Ectodermal cell (in vitro differentiated cells): ENCODE measurements at regions not wholly inside any gene's neighbourhood (a gene's known extent, or its start where the extent isn't known, plus 50 kb on each side); places are given as distances from the start of the nearest gene placed in this dataset.

ENCODE experiments used
- H3K27ac ChIP-seq: 2 replicates; pipeline ENCODE4 v1.7.0; 2013; ENCODE audit warnings: mild to moderate bottlenecking, low read depth, low read length; ENCODE audit not compliant: insufficient read depth, poor library complexity, severe bottlenecking
- H3K27me3 ChIP-seq: 2 replicates; pipeline ENCODE4 v1.7.0; 2013; ENCODE audit warnings: mild to moderate bottlenecking, low read length; ENCODE audit not compliant: insufficient read depth, control insufficient read depth, poor library complexity, severe bottlenecking
- H3K36me3 ChIP-seq: one replicate; pipeline ENCODE4 v1.7.0; 2013; ENCODE audit warnings: low read length; ENCODE audit not compliant: control insufficient read depth, insufficient read depth
- H3K4me1 ChIP-seq: one replicate; pipeline ENCODE4 v1.7.0; 2013; ENCODE audit warnings: low read length; ENCODE audit not compliant: control insufficient read depth, insufficient read depth
- H3K4me3 ChIP-seq: 2 replicates; pipeline ENCODE4 v1.7.0; 2013; ENCODE audit warnings: low read depth, low read length, control low read depth; ENCODE audit not compliant: insufficient read depth
- H3K9me3 ChIP-seq: 2 replicates; pipeline ENCODE4 v1.7.0; 2013; ENCODE audit warnings: mild to moderate bottlenecking, low read length, moderate library complexity; ENCODE audit not compliant: control insufficient read depth
- WGBS, 2 experiments: methylation state at CpG; one replicate each; pipeline ENCODE4 v1.1.7; 2013; ENCODE audit warnings: missing lambda C conversion rate in 2 of 2; 5-methylcytosine and 5-hydroxymethylcytosine counted together

DNA sequence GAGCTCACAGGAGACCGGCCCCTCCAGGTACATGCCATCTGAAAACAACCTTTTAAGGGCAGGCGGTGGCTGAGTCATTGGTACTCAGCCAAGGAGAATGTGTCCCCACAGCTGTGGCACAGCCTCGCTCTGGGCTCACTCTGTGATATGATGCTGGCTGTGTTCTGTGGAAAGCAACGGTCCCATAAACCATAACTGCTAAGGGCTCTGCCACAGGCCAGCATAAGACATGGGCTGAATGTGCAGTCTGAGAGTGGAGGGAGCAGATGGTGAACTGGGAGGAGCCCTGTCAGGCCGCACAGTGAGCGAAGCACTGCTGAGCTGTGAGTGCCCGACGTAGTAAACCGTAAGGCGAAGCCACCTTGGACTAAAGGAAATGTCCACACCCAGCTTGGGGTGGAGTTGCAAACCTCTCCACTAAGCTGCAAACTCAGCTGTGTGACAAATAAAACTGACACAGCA, 375.8 kb downstream of the THBS2 start:
- WGBS, 2 experiments: 82 to 83% methylated on average over 10 of the region's 10 CpGs
- Histone ChIP-seq H3K27ac (no peak overlapping the region), H3K27me3 (no peaks in the 10 kb centered on the region), H3K4me1 (no peaks in the 10 kb centered on the region), H3K4me3 (no peak overlapping the region), H3K9me3 (no peaks in the 10 kb centered on the region), H3K36me3 (no peaks in the 10 kb centered on the region)

GRCh38 chr6:168876956-168877355, 376.7 kb downstream of the THBS2 start:
- Histone ChIP-seq H3K27me3 (no peaks in the 10 kb centered on the region), H3K9me3 (no peaks in the 10 kb centered on the region), H3K4me1 (no peaks in the 10 kb centered on the region), H3K4me3 (no peak overlapping the region), H3K27ac (no peak overlapping the region), H3K36me3 (no peaks in the 10 kb centered on the region)
- WGBS, 2 experiments: 92 to 93% methylated on average over 15 of the region's 15 CpGs

GRCh38 chr6:168875811-168876576, 377.7 kb downstream of the THBS2 start:
- Histone ChIP-seq H3K27ac (no peak overlapping the region), H3K27me3 (no peaks in the 10 kb centered on the region), H3K4me1 (no peaks in the 10 kb centered on the region), H3K36me3 (no peaks in the 10 kb centered on the region), H3K9me3 (no peaks in the 10 kb centered on the region), H3K4me3 (no peak overlapping the region)
- WGBS, 2 experiments: 94 to 95% methylated on average over 26 of the region's 26 CpGs

DNA sequence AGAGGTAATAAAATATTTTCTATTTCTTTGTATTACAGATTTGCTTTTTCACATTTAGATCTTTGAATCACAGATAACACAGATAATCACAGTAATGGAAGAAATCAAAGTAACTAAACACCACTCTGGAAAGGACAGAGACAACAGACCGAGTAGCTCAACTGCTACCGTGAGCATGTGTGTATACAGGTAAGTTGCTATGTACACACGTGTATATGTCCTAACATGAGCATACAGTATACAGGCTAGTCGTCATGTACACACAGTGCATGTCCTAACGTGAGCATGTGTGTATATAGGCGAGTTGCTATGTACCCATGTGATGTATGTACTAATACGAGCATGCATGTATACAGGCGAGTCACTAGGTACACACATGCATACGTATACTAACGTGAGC, 379.0 kb downstream of the THBS2 start:
- 94 to 97% methylated on average over 10 of the region's 10 CpGs for WGBS, 2 experiments
- no peaks in the 10 kb centered on the region for H3K27me3 ChIP-seq
- no peak overlapping the region for H3K27ac ChIP-seq
- no peaks in the 10 kb centered on the region for H3K9me3 ChIP-seq
- no peaks in the 10 kb centered on the region for H3K4me1 ChIP-seq
- H3K4me3 ChIP-seq: no peak overlapping the region
- H3K36me3 ChIP-seq: no peaks in the 10 kb centered on the region

- Histone ChIP-seq H3K36me3 (no peaks in the 10 kb centered on the region), H3K9me3 (no peaks in the 10 kb centered on the region), H3K4me1 (no peaks in the 10 kb centered on the region), H3K4me3 (no peak overlapping the region), H3K27ac (no peak overlapping the region), H3K27me3 (no peaks in the 10 kb centered on the region)
- WGBS, 2 experiments: 93 to 94% methylated on average over 38 of the region's 38 CpGs
Observed at GRCh38 chr6:168873278-168874190, 380.1 kb downstream of the THBS2 start.

GRCh38 chr6:168871642-168872315, 381.9 kb downstream of the THBS2 start:
- Histone ChIP-seq H3K4me3 (no peak overlapping the region), H3K9me3 (no peaks in the 10 kb centered on the region), H3K27me3 (no peaks in the 10 kb centered on the region), H3K36me3 (no peaks in the 10 kb centered on the region), H3K4me1 (no peaks in the 10 kb centered on the region), H3K27ac (no peak overlapping the region)
- WGBS, 2 experiments: 82% methylated on average over 19 to 20 of the region's 20 CpGs

DNA sequence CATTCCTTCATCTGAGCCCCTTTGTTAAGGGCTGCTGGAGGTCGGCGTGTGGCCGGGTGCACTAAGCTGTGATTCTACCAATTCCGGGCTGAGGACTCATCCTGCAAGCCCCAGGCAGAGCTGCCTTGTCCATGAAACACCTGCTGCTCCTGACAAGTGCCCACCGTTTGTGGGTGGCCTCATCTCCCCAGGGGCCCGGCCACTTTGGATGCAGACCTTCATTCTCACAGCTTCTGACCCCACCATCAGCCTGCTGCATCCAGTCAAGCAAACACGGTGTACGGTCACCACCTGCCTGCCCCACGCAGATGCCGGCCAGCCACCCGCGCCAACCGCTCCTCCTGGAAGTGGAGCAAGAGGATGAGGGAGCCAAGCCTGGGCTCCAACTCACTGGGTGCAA, 382.7 kb downstream of the THBS2 start:
- Histone ChIP-seq H3K4me3 (no peak overlapping the region), H3K9me3 (no peaks in the 10 kb centered on the region), H3K27me3 (no peaks in the 10 kb centered on the region), H3K4me1 (no peaks in the 10 kb centered on the region), H3K27ac (no peak overlapping the region), H3K36me3 (no peaks in the 10 kb centered on the region)
- 71 to 73% methylated on average over 13 of the region's 13 CpGs for WGBS, 2 experiments

DNA sequence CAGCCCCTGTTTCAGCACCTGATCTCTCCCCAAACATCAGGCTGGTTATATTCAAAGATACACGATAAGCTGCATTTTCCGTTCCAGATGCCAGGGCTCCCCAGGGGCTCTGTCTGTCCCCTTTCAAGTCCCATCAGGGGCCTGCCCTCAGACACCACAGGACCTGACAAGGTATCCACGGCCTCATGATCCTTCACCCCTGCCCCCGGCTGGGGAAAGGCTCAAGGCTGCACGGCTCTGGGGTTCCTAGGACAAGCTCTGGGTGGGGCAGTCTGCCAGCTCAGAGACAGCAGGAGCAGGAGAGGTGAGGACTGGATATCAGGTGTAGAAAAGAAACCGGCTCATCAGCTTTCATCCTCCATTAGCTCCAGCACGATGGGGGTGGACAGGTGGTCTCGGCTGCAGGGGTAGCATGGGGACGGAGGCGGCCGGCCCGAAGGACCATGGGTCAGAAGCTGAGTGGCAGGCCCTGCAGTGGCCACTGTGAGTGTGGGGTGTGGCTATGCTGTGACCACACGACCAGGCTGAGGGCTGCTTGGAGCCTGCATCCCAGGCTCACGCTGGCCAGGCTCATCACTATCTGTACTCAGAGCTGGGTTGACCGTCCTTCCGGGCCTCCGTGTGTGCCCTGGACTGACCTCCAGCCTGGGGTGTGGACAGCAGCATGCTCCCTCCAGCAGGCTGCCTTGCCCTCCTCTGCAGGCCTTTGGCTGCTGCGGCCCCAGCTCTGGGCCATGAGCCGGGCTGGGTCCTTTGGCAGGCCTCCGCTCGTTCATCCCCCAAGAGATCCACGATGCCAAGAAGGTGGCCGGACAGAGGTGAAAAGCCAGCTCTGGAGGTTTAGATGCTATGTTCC, 386.2 kb downstream of the THBS2 start:
- H3K9me3 ChIP-seq: no peaks in the 10 kb centered on the region
- no peaks in the 10 kb centered on the region for H3K27me3 ChIP-seq
- no peaks in the 10 kb centered on the region for H3K4me1 ChIP-seq
- H3K36me3 ChIP-seq: no peaks in the 10 kb centered on the region
- H3K4me3 ChIP-seq: no peak overlapping the region
- no peak overlapping the region for H3K27ac ChIP-seq
- 90 to 91% methylated on average over 23 of the region's 23 CpGs for WGBS, 2 experiments

DNA sequence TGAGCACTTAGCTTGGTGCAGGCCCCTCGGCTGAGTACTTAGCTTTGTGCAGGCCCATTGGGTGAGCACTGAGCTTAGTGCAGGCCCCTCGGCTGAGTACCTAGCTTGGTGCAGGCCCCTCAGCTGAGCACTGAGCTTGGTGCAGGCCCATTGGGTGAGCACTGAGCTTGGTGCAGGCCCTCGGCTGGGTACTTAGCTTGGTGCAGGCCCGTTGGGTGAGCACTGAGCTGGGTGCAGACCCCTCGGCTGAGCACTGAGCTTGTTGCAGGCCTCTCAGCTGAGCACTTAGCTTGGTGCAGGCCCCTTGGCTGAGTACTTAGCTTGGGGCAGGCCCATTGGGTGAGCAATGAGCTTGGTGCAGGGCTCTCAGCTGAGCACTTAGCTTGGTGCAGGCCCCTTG, 387.1 kb downstream of the THBS2 start:
- Histone ChIP-seq H3K27me3 (no peaks in the 10 kb centered on the region), H3K4me1 (no peaks in the 10 kb centered on the region), H3K27ac (no peak overlapping the region), H3K9me3 (no peaks in the 10 kb centered on the region), H3K4me3 (no peak overlapping the region), H3K36me3 (no peaks in the 10 kb centered on the region)
- 85 to 87% methylated on average over 5 of the region's 5 CpGs for WGBS, 2 experiments
